Fibroblast of pulmonary artery (primary cell): ENCODE measurements at regions not wholly inside any gene's neighbourhood (a gene's known extent, or its start where the extent isn't known, plus 50 kb on each side); places are given as distances from the start of the nearest gene placed in this dataset.

ENCODE experiments used
- DNase-seq: peaks from one replicate; pipeline ENCODE4 v3.0.0-alpha.2; 2010; ENCODE audit warnings: low read depth
- H3K4me3 ChIP-seq: replicated peaks from 2 replicates; pipeline ENCODE4 v1.5.1; 2011; ENCODE audit warnings: low read depth, mild to moderate bottlenecking, control low read depth, low read length, moderate library complexity
- CTCF ChIP-seq: IDR thresholded peaks from 2 replicates; pipeline ENCODE4 v1.5.1; 2011; ENCODE audit warnings: mild to moderate bottlenecking, control low read depth, low read length, inconsistent platforms; ENCODE audit errors: missing control alignments

DNA sequence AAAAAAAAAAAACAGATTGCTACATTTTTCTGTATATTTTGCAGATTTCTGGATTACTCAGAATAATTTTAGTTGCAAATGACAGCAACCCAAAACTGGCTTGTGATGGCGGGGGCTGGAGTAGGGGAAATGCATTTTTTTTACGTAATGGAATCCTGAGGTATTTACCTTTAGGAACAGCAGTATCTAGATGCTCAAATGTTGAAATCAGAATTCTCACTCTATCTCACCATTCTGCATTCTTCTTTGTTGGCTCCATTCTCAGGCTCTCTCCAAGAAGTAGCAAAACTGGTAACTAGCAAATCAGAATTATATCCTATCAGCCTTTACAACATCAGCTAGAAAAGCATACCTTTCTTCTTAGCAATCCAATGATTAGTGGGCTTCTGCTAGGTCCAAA, 554.3 kb downstream of the PRELID2 start:
- no peak for DNase-seq
- TF ChIP-seq CTCF: no peak
- no peak overlapping the region for H3K4me3 ChIP-seq

GRCh38 chr5:145280214-145280613, 554.9 kb downstream of the PRELID2 start:
- no peak for TF ChIP-seq CTCF
- H3K4me3 ChIP-seq: no peak overlapping the region
- no peak for DNase-seq

DNA sequence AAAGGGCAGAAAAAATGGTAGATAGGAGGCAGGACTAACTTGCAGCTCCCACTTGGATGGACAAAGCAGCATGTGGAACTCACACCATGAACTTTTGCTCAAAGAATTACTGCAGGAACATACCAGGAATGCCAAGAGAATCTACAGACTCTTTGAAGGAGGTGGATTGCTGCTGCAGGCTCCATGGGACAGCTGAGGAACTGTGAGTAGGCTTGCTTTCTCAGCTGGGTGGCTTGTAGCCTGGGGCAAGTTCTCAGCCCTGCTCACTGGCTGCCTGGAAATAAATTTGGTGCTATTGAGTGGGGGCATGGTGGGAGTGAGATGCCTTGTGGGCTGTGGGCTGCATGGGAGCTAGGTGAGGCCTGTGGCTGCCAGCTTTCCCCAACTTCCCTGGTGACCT, 574.5 kb downstream of the PRELID2 start:
- no peak for DNase-seq
- TF ChIP-seq CTCF: no peak
- H3K4me3 ChIP-seq: no peak overlapping the region

GRCh38 chr5:145247745-145248040, 587.4 kb downstream of the PRELID2 start:
- no peak for DNase-seq
- H3K4me3 ChIP-seq: no peak overlapping the region
- no peak for TF ChIP-seq CTCF

DNA sequence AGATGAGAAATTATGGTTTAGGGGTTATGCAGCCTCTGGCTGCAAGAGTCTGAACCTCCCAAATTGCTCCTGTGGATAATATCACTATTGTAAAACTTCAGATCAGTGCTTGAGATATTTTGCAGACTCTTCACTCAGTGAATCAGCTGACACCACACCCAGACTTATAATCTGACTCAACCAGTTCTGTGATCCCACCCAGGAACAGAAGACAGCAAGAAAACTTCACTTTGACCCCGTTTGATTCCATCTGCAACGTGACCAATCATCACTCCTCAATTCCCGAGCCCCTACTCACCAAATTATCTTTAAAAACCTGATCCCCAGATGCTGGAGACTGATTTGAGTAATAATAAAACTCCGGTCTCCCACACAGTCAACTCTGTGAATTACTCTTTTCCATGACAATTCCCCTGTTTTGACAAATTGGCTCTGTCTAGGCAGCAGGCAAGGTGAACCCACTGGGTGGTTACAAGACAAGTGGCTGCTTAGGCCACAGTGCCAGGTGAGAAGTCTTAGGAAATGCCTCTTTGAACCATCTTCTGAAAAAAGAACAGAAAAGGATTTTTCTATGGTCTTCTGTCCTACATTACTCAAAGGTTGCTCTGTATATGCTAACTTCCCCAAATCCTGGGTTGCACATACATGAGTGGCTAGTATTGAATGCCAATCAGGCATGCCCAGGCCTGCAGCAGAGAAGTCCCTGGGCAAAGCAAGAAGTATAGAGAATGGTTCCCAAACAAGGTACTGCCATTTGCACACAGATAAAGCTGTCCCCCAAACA, 588.0 kb downstream of the PRELID2 start:
- no peak for TF ChIP-seq CTCF
- no peak overlapping the region for H3K4me3 ChIP-seq
- no peak for DNase-seq

DNA sequence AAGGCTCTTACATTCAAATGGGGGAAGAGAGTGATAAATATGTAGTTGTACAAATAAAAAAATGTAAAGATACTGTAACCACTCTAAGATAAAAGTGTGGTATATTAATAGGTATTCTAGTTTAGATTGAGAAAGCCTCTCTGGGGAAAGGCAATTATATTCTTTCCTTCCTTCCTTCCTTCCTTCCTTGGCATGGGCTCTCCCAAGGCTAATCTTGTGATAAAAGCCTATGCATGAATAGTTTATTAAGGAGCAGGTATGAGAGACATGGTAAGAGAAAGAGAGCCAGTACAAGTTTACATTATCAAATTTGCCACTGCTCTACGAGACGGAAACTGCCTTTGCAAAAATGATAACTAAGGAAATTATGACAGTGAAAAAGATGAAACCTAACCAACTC, 588.8 kb downstream of the PRELID2 start:
- DNase-seq: no peak
- H3K4me3 ChIP-seq: no peak overlapping the region
- no peak for TF ChIP-seq CTCF

GRCh38 chr5:145245354-145245753, 589.8 kb downstream of the PRELID2 start:
- H3K4me3 ChIP-seq: peak overlapping the region; percentile 12
- peak; percentile 54 for DNase-seq
- no peak for TF ChIP-seq CTCF
